ENCODE measurements at regions not wholly inside any gene's neighbourhood (a gene's known extent, or its start where the extent isn't known, plus 50 kb on each side); places are given as distances from the start of the nearest gene placed in this dataset.

DNA sequence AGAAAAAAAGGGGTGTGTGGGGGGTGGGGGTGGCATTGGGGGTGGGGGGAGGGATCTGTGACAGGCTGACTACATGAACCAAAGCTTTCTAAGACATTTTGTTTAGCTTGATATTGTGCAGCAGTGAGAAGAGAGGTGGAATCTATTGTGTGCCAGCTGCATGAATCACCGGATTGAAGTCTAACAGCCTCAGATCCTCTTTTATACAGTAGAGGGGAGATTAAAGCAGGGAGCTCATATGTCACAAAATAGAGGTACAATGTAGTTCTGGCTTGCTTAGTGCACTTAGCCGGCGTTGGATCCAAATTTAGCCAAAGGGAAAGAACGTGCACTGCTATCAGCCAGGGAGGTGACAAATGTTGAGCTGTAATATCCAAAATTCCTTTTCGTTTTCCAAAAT, 404.2 kb upstream of the CITED2 start:
- DNase-seq (ENCODE audit: low read depth in 4 of 4, low spot score in 3 of 4) = no peak

DNA sequence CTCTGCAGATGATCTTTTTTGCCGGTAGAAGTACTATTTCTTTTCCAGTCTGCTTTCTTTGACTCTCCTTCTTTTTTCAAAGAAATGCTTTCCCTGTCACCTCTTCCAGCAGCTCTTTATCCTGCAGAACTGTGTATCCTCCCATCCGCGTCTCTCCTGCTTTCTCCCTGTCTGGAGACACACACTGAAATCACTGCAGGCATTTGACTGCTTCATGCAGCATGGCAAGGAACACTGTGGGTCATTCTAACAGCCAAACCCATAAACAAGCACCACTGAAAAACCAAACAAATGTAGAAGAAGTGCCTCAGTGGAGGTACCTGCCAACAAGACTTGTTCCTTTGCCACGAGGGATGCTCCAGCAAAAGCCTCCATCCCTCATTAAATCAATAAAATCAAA, 403.7 kb upstream of the CITED2 start:
- DNase-seq (ENCODE audit: low read depth in 4 of 4, low spot score in 3 of 4) = no peak

DNA sequence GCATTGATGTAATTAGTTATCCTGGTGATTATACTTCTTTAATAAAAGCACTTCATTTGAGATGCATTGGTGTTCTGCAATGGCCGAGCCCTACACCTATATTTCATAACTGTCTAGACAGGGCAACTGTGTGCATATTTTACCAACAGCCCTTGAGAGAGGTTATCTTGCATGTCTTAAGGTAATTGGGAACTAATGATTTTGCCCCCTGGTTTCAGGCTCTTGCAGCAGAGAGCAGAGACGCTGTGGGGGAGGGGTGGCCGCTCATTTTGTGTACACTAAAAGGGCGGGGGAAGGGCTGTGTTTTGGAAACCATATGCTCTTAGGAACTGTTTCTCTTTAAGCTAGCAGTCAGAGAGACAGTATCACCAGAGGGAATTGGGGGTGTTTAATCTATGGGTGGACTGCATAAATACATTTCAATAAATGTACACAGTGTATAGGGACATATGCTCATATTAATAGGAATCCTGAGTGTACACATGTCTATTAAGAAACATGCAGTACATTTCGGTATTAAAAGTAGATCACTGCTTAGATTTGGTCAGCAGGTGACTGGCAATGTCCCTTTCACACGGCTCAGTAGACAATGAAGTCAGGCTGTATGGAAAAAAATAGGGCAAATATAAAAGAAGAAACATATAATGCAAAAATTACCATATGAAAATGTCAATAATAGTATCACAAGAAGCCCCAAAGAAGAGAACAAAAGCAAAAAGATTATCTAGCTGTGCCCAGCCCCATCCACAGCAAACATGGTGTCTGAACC, 402.9 kb upstream of the CITED2 start:
- DNase-seq (ENCODE audit: low read depth in 4 of 4, low spot score in 3 of 4) = no peak

DNA sequence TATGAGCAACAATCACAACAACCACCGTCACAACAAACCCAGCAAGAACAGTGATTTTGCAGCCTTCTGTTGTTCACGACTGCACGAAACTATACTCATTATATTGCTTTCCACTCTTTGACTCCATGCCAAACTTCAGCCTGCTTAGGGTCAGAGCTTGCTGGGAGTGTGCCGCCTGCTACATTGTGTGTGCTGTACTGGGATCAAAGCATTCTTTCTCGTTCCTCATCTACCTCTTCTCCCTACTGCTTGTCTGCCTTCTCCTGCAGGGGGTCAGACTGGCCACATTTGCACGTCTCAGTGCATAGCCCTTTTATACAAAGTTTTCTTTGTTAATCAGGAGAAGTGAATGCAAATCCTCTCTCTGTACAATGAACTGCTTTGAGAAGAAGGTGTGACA, 401.6 kb upstream of the CITED2 start:
- no peak for DNase-seq (ENCODE audit: low read depth in 4 of 4, low spot score in 3 of 4)

DNA sequence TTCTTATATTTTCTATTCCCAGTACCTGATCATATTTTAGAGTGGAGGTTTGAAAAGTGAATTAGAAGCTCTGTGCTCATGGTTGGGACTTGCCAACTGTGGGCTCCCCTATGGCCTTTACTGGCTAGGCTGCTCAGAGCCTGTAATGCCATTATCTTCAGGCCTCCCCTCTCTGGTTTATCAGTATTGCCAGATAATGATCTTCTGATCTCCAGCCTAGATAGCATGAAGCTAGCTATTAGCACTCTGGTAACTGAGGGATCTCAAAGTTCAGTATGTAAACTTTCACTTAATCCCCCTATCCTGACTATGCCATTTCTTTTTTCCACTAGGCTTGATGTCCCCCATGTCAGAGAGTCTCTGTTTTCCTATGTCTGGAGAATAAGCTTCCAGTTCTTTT, 393.7 kb upstream of the CITED2 start:
- DNase-seq (ENCODE audit: low read depth in 4 of 4, low spot score in 3 of 4) = no peak

DNA sequence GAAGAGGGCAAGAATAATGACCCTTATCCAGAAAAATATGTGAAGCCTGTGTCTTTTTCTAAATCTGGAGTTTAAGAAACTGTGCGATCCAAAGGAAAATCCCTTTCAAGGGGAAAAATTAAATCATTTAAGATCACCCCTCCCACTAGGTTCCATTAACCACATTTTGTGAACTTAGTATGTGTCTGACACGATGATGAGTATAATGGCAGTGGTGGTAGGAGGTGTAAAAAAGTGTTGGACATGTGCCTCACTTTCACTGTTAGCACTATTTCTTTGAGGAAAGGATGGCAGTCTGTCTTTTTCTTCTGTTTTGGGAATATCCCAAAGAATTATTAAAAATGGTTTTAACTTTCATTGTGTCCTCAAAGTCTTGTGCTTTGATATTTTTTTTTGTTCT, 392.3 kb upstream of the CITED2 start:
- DNase-seq (ENCODE audit: low read depth in 4 of 4, low spot score in 3 of 4) = no peak

DNA sequence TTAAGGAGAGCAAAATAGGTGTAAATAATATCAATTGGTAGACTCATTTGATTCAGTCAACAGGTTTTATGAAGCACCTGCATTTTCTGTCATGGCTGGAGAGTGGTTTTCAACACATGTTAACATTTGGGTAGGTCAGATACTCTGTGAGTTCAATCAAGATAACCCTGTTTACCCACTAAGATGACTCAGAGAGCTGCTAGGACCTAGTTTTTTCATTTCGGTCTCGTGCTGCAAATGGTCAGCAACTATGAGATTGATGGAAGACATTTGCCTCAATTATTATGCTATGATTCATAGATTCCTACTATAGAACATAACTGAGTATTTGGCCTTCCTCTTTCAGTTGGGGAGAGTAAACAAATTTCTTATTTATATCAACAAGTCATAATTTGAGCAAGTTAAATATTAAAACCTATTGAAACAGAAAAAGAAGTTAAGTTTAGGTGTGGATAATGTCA, 391.4 kb upstream of the CITED2 start:
- no peak for DNase-seq (ENCODE audit: low read depth in 4 of 4, low spot score in 3 of 4)

DNA sequence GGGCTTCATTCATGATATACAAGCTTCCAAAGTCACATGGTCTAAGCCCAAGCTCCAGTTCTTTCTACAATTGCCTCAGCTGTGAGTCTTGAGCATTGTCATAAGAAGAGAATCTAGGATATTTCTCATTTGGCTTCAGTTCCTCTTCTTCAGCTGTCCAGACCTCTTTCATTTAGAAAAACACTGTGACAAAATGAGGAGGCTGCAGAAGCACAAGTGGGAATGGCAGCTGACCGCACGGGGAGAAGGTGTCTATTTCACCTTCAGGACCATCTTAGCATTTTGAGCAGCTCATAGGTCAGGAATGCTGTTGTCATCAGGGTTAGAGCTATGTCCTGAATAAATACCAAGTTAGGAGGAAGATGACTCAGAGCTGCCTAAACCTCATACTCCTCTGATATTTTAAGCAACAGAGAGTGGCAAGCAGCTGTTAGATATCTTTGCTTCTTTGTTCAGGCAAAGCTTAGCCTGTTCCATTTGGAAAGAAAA, 390.1 kb upstream of the CITED2 start:
- no peak for DNase-seq (ENCODE audit: low read depth in 4 of 4, low spot score in 3 of 4)

DNA sequence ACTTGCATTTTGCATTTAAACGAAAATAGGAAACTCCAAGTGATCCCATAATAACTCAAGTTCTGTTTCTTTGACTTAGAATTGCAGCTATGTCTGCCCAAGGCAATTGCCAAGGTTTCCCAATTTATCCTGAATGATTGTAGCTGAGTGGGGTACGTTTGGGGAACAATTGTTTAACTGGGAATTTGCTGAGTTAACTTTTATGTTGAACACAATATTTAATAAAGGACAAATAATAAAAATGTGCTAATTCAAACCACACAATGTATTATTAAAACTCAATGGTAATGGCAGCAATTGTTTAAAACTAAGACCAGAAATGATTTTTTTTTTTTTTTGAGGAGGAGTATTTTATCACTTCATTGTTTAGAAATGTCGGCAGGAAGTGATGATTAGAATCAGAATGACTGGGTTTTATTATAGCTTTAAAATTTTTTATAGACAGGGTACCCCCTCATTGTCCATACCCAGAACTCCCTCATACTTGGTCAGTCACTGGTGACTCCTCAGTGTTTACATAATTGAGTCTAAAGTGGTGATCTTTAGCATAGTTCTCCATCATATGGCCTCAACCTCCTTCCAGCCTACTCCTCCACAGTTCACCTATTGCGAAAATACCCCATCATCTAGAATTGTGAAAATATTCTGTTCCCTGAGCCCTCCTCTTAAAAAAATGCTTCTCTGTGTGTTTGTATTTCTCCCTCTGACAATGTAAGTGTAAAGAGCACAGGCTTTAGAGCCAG, 389.2 kb upstream of the CITED2 start:
- DNase-seq (ENCODE audit: low read depth in 4 of 4, low spot score in 3 of 4) = no peak

DNA sequence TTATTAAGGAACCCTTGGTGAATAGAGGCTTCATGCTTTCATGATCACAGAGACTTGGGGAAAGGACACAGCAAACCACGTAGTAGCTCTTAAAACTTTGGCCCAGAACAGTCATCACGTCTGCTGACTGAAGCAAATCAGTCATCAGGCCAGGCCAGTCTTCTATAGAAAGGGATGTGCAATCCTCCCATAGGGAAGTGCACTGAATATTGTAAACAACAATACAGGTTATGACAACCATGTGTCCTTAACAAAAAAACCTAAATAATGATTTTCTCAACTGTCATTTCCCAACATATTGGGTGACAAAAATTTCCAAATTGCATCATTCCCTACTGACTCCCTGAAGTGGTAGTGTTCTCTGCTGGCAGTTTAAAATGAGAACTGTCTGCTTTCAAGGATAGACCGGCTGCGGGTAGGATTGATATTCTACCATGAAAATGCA, 388.2 kb upstream of the CITED2 start:
- no peak for DNase-seq (ENCODE audit: low read depth in 4 of 4, low spot score in 3 of 4)

DNA sequence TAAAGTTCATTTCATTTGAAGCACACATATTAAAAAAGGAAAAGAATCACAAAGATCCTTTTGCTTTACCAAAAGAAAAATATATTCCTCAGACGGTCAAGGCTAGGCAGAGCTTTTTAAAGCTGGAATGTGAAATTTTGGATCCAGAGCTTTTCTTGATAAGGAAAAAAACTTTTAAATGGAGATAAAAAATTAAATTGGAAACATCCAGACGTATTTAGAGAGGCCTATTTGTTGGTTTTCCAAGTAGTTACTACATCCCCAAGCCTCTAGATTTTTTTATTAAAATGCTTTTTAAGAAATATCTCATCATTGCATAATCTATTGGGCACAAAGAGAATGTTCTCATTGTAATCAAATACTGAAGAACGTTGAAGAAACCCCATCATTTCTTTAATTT, 385.7 kb upstream of the CITED2 start:
- no peak for DNase-seq (ENCODE audit: low read depth in 4 of 4, low spot score in 3 of 4)

DNA sequence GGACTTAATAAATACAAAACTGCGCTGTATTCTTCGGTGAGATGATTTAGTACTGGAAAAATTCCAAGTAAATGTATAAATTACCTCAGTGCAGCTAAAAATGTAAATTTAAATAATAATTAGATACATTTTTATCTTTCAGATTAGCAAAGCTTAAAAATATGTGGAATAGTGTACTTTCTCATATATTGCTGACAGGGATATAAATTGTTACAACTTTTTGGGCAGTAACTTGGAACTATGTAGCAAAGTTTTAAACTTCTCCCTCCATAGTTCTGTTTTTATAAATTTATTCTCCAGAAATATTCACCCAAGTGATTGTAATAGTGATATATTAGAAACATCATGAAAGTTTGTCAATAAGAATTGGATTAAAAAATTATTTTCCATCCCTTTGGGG, 384.6 kb upstream of the CITED2 start:
- no peak for DNase-seq (ENCODE audit: low read depth in 4 of 4, low spot score in 3 of 4)

DNA sequence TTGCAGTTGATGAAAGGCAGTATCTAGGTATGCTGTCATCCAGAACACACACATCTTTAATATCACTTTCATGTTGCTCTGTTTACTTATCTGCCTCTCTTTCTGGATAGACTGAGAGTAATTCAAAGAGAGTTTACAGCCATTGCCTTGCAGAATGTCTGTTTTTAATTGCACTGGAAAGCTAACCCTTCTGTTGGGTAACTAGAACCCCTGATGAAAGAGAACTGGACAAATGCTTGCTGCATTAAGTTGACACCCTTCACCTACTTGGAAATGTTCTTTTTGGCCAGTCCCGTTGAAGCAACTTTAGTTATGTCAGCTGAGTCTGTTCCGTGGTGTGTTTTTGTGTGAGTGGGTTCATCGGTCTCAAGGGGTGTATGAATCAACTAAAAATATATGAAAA, 383.8 kb upstream of the CITED2 start:
- DNase-seq (ENCODE audit: low read depth in 4 of 4, low spot score in 3 of 4) = no peak

DNA sequence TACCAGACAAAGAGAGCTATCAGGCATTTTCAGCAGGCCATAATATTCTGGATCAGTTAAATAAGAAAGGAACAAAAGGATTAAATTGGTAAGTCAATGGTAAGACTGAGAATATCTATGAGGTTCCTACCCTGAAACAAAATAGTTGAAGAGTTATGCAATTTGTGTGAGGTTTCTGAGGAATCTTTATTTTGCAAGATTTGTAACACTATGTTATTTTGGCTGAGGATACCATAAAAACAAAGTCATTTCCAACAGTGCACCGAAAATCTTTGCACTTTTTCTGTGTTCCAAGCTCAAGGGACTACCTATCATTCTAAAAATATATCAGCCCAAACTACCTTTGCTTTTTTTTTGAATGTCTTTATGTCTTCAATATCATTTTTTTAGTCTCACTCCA, 383.3 kb upstream of the CITED2 start:
- DNase-seq (ENCODE audit: low read depth in 4 of 4, low spot score in 3 of 4) = no peak

DNA sequence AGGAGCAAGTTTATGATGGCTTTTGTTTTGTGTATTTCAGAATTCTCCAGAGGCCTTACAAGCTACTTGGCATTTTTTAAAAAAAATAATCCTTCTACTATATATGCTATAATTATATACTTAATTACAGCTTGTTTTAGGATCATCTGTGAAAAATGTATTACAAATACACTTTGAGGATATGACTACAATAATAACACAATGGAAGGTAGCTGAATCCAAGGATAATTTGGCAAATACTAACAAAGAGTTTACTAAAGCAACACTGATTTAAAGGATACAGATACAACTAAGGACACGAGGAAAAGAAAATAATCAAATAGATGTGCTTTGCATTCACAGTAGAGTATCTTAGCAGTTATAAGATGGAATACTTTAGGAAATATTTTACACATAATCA, 381.9 kb upstream of the CITED2 start:
- no peak for DNase-seq (ENCODE audit: low read depth in 4 of 4, low spot score in 3 of 4)

DNA sequence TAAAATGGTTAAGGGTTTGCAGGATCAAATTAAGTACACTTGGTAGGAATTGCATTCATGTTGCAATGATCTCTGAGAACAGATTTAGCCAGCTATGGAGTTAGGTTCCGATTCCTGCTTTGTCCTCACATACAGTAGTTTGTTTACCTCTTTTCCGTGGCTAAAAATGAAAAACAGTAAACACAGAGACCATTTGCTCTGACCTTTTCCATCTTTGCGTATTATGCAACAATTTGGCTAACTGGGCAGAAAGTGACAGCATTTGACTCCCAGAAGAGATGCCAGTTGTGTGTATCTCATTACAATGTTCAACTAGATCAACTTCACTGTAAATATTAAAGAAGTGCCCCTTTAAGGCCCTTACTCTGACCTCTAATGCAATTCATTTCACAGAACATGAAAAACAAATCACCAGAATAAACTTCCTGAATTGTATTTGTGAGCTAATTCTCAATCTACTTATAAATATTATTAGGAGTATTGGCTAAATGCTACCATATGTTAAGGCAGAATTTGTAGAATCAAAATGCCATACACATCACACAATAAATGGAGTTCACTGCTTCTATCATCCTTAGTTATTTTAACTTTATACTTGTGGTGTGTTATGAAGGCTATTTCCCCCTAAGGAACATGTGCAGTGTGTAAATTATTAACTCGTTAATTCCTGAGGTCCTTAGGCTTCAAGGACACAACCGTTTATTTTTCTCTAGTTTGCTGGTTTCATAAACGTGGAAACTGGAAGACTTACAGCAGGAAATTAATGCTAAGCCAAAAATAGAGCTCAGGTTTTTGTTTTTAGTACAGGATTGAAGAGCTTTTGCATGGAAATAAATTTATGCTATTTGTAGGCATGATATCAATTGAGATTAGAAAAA, 380.7 kb upstream of the CITED2 start:
- no peak for DNase-seq (ENCODE audit: low read depth in 4 of 4, low spot score in 3 of 4)

DNA sequence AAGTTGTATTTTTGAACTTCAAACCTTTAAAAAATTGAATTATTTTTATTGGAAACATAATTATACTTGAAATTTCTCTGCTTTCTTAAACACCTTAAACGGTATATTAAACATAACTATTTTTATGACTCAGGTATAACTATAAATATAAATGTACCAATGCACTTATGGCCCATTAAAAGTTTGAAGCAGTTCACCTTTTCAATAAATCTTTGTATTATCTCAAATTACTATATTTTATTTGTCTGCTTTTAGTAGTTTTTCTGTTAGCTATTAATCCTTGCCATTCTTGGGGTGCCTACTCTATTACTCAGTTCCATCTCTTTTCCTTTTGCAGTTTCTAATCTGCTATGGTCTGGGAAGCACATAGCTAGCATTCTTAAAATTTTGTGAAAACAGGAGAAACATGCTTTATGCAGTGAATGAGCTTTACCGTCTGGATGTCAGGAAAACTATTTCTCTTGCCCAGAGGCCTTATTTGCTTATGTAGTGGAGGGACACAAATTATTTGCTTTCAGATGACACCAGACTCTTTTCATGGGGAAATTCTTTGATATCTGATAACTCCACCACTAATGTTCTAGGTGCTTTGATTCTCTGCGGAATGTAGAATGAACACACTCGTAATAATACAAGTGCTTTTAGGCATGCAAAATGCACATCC, 378.9 kb upstream of the CITED2 start:
- no peak for DNase-seq (ENCODE audit: low read depth in 4 of 4, low spot score in 3 of 4)

DNA sequence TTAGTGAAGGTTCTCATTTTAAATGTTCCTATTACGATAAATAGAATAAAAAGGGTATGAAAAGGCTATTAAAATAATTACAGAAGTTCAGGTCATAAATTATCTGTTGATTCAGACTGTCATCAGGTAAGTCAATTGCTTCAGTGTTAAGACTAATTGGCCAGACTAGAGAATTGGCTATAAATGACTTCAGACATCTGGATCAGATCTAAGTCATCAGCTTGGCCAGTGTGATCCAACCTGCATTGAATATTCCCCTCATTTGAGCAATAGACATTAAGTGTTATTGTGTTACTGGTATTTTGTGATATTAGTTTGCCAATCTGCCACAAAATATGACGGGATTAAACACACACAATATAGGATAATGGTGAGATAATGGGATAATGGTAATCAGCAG, 377.6 kb upstream of the CITED2 start:
- DNase-seq (ENCODE audit: low read depth in 4 of 4, low spot score in 3 of 4) = no peak

DNA sequence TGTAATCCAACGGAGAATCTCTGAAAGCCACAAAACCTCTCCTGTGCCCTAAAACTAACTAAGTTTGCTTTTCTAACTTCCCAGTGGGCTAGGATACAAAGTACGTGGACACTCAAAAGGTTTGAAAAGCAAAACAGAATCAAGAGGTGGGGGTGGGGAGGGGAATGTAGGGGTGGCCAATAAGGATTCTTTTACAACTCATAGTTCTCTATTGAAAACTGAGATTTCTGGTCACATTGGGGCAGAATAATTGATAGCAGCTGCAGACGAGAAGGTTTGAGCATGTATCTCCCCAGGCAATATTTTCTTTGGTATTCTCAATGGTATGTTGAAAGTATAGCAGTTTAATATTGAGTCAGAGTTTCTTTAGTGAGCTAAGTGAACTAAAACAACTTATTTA, 376.7 kb upstream of the CITED2 start:
- no peak for DNase-seq (ENCODE audit: low read depth in 4 of 4, low spot score in 3 of 4)

DNA sequence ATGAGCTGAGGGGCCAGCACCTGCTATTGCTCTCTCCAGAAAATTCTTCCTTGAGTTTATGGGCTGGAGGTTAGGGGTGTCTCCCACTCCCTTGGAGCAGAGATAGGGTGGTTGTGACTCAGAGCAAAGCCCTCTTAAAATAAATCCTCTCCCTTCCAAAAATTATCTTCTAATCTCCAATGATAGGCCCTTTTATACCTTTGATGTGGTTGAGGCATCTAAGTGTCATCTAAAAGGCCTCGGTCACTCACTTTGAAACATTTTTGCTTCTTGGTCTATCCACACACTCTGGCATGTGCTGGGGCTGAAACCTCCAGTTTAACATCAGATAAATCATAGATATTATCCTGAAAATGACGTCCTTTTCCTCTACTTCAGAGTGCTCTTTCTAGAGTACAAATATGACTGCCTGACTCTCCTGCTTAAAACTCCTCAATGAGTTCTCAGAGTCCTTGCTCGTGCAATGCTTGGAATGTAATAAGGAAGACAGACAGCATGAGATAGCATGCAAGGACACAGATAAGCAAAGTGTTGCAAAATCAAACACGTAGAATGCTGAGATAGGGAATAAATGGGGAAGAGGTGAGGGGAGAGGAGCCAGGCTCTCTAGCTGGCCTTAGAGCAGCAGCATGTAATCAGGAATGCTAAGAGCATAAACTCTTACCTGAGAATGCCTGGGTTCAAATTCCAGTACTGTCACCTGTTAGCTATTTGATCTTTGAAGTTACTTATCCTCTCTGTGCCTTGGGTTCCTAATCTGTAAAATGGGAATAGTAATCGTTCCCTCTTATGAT, 374.1 kb upstream of the CITED2 start:
- no peak for DNase-seq (ENCODE audit: low read depth in 4 of 4, low spot score in 3 of 4)
